ENCODE measurements at regions not wholly inside any gene's neighbourhood (a gene's known extent, or its start where the extent isn't known, plus 50 kb on each side); places are given as distances from the start of the nearest gene placed in this dataset.

DNA sequence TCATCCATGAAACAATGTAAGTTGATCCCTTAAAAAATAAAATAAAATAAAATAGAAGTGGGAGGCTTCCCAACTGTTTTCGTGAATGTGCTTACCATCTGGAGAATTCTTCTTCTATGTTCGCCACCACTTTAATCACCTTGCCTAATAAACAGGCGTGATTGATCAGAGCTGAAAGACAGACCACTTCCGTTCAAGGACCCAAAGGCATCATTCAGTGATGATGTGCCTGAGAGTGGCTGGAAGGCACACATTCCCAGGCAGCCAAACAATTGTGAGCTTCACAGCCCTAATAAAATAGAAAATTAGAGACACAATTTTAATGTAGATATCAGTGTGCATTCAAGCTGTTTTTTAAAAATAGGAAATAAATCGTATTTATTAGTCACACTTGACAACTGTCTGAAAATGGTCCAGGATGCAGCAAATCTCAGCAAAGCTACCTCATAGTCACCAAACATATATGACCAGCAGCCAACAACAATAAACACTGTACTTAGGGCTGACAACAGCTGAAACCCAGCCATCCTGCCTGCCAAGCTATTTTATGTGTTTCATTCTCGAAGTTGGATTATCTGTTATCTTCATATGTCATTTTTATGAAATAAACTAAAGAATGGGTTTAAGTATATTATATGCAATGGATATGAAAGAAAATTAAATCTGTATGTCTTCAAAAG, 163.2 kb upstream of the FAM9B start:
- Histone ChIP-seq H3K27me3 (ENCODE audit: insufficient read depth, low read depth, low read length) (no peaks in the 10 kb centered on the region), H3K27ac (ENCODE audit: low read length) (no peak overlapping the region), H4K20me1 (ENCODE audit: insufficient read depth) (no peaks in the 10 kb centered on the region), H2AFZ (ENCODE audit: low read depth, low read length) (no peak overlapping the region), H3K4me3 (ENCODE audit: low read length) (no peak overlapping the region), H3K4me2 (ENCODE audit: low read length) (no peak overlapping the region), H3K9me2 (ENCODE audit: insufficient read depth, low read length) (no peaks in the 10 kb centered on the region), H3K79me2 (replicated peaks; ENCODE audit: insufficient read depth, low read length) (no peaks in the 10 kb centered on the region), H3K9ac (ENCODE audit: low read length) (no peak overlapping the region), H3K9me3 (ENCODE audit: low read length) (no peaks in the 10 kb centered on the region), H3K36me3 (ENCODE audit: insufficient read depth, low read length) (no peaks in the 10 kb centered on the region), H3F3A (ENCODE audit: insufficient read depth, low read length, poor library complexity, severe bottlenecking) (no peaks in the 10 kb centered on the region)
- TF ChIP-seq RAD21 (conservative IDR thresholded peaks at IDR 0.05) (no peak), EP300 (conservative IDR thresholded peaks at IDR 0.05; ENCODE audit: poor library complexity, severe bottlenecking) (no peak), MXI1 (conservative IDR thresholded peaks at IDR 0.05; ENCODE audit: poor library complexity, severe bottlenecking) (no peak), SMC3 (conservative IDR thresholded peaks at IDR 0.05; ENCODE audit: poor library complexity) (no peak), POLR2AphosphoS5 (IDR thresholded peaks at IDR 0.05) (no peak), CTCF (IDR thresholded peaks at IDR 0.05; ENCODE audit: poor library complexity, severe bottlenecking) (no peak), EZH2 (IDR thresholded peaks at IDR 0.05; ENCODE audit: borderline replicate concordance, insufficient read depth, low read length, poor library complexity, severe bottlenecking) (no peak), TAF1 (IDR thresholded peaks at IDR 0.05; ENCODE audit: low read depth) (no peak)
- TF ChIP-seq, protein P1, sequence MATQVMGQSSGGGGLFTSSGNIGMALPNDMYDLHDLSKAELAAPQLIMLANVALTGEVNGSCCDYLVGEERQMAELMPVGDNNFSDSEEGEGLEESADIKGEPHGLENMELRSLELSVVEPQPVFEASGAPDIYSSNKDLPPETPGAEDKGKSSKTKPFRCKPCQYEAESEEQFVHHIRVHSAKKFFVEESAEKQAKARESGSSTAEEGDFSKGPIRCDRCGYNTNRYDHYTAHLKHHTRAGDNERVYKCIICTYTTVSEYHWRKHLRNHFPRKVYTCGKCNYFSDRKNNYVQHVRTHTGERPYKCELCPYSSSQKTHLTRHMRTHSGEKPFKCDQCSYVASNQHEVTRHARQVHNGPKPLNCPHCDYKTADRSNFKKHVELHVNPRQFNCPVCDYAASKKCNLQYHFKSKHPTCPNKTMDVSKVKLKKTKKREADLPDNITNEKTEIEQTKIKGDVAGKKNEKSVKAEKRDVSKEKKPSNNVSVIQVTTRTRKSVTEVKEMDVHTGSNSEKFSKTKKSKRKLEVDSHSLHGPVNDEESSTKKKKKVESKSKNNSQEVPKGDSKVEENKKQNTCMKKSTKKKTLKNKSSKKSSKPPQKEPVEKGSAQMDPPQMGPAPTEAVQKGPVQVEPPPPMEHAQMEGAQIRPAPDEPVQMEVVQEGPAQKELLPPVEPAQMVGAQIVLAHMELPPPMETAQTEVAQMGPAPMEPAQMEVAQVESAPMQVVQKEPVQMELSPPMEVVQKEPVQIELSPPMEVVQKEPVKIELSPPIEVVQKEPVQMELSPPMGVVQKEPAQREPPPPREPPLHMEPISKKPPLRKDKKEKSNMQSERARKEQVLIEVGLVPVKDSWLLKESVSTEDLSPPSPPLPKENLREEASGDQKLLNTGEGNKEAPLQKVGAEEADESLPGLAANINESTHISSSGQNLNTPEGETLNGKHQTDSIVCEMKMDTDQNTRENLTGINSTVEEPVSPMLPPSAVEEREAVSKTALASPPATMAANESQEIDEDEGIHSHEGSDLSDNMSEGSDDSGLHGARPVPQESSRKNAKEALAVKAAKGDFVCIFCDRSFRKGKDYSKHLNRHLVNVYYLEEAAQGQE (IDR thresholded peaks at IDR 0.05; ENCODE audit: borderline replicate concordance): no peak

DNA sequence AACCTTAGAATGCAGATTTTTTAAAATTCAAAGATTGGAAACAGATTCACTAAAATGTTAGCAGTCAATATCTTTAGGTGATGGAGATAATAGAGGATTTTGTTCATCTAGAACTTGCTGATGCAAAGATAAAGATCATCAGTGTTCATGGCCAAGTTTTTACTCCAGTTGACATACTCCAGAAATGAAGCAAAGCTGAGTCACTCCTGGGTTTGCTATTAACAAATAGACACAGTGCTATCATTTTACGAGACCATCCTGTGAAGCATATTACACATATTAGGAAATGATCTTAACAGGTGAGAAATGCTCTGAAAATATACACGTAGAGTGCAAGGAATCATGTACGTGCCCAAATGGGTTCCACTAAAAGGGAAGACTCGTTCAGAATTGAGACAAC, 170.6 kb upstream of the FAM9B start:
- no peak overlapping the region for H3K4me3 ChIP-seq (ENCODE audit: low read length)
- no peak for TF ChIP-seq MXI1 (conservative IDR thresholded peaks at IDR 0.05; ENCODE audit: poor library complexity, severe bottlenecking)
- no peak for TF ChIP-seq TAF1 (IDR thresholded peaks at IDR 0.05; ENCODE audit: low read depth)
- no peak for TF ChIP-seq EZH2 (IDR thresholded peaks at IDR 0.05; ENCODE audit: borderline replicate concordance, insufficient read depth, low read length, poor library complexity, severe bottlenecking)
- no peak for TF ChIP-seq RAD21 (conservative IDR thresholded peaks at IDR 0.05)
- no peak for TF ChIP-seq POLR2AphosphoS5 (IDR thresholded peaks at IDR 0.05)
- TF ChIP-seq CTCF (IDR thresholded peaks at IDR 0.05; ENCODE audit: poor library complexity, severe bottlenecking): no peak
- TF ChIP-seq EP300 (conservative IDR thresholded peaks at IDR 0.05; ENCODE audit: poor library complexity, severe bottlenecking): no peak
- TF ChIP-seq SMC3 (conservative IDR thresholded peaks at IDR 0.05; ENCODE audit: poor library complexity): no peak
- TF ChIP-seq, protein P1 (IDR thresholded peaks at IDR 0.05; ENCODE audit: borderline replicate concordance): no peak
- H3K36me3 ChIP-seq (ENCODE audit: insufficient read depth, low read length): no peaks in the 10 kb centered on the region
- H3F3A ChIP-seq (ENCODE audit: insufficient read depth, low read length, poor library complexity, severe bottlenecking): no peaks in the 10 kb centered on the region
- H3K9me2 ChIP-seq (ENCODE audit: insufficient read depth, low read length): no peaks in the 10 kb centered on the region
- H3K4me2 ChIP-seq (ENCODE audit: low read length): no peak overlapping the region
- no peaks in the 10 kb centered on the region for H3K9me3 ChIP-seq (ENCODE audit: low read length)
- no peaks in the 10 kb centered on the region for H4K20me1 ChIP-seq (ENCODE audit: insufficient read depth)
- H2AFZ ChIP-seq (ENCODE audit: low read depth, low read length): no peak overlapping the region
- H3K27ac ChIP-seq (ENCODE audit: low read length): no peak overlapping the region
- no peak overlapping the region for H3K9ac ChIP-seq (ENCODE audit: low read length)
- no peaks in the 10 kb centered on the region for H3K79me2 ChIP-seq (replicated peaks; ENCODE audit: insufficient read depth, low read length)
- H3K27me3 ChIP-seq (ENCODE audit: insufficient read depth, low read depth, low read length): no peaks in the 10 kb centered on the region
